Uterus (tissue), 3 donors: ENCODE measurements at regions not wholly inside any gene's neighbourhood (a gene's known extent, or its start where the extent isn't known, plus 50 kb on each side); places are given as distances from the start of the nearest gene placed in this dataset.

Source experiments
- DNase-seq, 2 donors: peaks; one replicate each; pipeline ENCODE4 v3.0.0-alpha.2; 2019 to 2020
- H3K27ac ChIP-seq, 2 donors: fragments of 200-600 bp; sonication (generic); 1 replicate in 1 of 2; 2 replicates in 1 of 2; pipeline ENCODE4 v1.5.1; 2016 to 2018
- H3K27me3 ChIP-seq, 2 donors: fragments of 200-600 bp; sonication (generic); one replicate each; pipeline ENCODE4 v1.5.1; 2018 to 2019; ENCODE audit warnings: control low read depth in 1 of 2
- H3K36me3 ChIP-seq, 2 donors: fragments of 200-600 bp; sonication (generic); one replicate each; pipeline ENCODE4 v1.5.1; 2019; ENCODE audit warnings: control low read depth in 1 of 2
- H3K4me1 ChIP-seq, 2 donors: fragments of 200-600 bp; sonication (generic); one replicate each; pipeline ENCODE4 v1.5.1; 2018 to 2019; ENCODE audit warnings: control low read depth in 1 of 2
- H3K4me3 ChIP-seq, 2 donors: fragments of 200-600 bp; sonication (generic); 1 replicate in 1 of 2; 2 replicates in 1 of 2; pipeline ENCODE4 v1.5.1; 2018 to 2019; ENCODE audit warnings: mild to moderate bottlenecking in 1 of 2
- H3K9me3 ChIP-seq, 2 donors: fragments of 200-600 bp; sonication (generic); one replicate each; pipeline ENCODE4 v1.5.1; 2019; ENCODE audit warnings: control low read depth in 1 of 2
- POLR2A ChIP-seq, 2 donors: fragments of 450-650 bp; IDR thresholded peaks; one replicate each; pipeline ENCODE4 v1.6.1; 2016; ENCODE audit warnings: antibody characterized with exemption in 2 of 2, mild to moderate bottlenecking in 1 of 2, moderate library complexity in 1 of 2
- intact Hi-C: fragments of 100-400 bp; cut with DNase I; formaldehyde crosslinking; loops from one replicate; pipeline ENCODE4 v1.15.1; 2023; ENCODE audit warnings: low total_unique reads
- TF ChIP-seq, protein P1 (sequence below), 4 experiments: fragments of 200-600 bp in 2 of 4; fragments of 450-650 bp in 2 of 4; sonication (generic) in 2 of 4; IDR thresholded peaks; one replicate each; pipeline ENCODE4 v1.5.1; 2016 to 2019; ENCODE audit warnings: antibody characterized with exemption in 4 of 4, mild to moderate bottlenecking in 2 of 4, moderate library complexity in 1 of 4
- donor health status: DM: yes; HTN: yes; CAD: no.

DNA sequence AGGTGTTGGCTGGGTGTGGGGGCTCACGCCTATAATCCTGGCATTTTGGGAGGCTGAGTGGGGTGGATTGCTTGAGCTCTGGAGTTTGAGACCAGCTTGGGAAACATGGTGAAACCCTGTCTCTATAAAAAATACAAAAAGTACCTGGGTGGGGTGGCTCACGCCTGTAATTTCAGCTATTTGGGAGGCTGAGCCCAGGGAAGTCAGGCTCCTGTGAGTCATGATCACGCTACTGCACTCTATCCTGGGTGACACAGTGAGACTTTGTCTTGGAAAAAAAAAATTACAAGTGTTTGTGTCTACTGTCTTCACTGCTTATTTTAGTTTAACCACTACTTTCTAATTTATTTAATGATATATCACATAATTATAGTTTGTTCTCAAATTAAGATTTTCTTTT, 62.7 kb upstream of the DOCK10 start:
- H3K4me1 ChIP-seq, result no peaks in the 10 kb centered on the region
- H3K4me3 ChIP-seq, result no peak overlapping the region
- no peak overlapping the region for H3K27ac ChIP-seq
- H3K27me3 ChIP-seq, result no peaks in the 10 kb centered on the region
- TF ChIP-seq POLR2A (IDR thresholded peaks at IDR 0.05), result no peak
- TF ChIP-seq, protein P1, sequence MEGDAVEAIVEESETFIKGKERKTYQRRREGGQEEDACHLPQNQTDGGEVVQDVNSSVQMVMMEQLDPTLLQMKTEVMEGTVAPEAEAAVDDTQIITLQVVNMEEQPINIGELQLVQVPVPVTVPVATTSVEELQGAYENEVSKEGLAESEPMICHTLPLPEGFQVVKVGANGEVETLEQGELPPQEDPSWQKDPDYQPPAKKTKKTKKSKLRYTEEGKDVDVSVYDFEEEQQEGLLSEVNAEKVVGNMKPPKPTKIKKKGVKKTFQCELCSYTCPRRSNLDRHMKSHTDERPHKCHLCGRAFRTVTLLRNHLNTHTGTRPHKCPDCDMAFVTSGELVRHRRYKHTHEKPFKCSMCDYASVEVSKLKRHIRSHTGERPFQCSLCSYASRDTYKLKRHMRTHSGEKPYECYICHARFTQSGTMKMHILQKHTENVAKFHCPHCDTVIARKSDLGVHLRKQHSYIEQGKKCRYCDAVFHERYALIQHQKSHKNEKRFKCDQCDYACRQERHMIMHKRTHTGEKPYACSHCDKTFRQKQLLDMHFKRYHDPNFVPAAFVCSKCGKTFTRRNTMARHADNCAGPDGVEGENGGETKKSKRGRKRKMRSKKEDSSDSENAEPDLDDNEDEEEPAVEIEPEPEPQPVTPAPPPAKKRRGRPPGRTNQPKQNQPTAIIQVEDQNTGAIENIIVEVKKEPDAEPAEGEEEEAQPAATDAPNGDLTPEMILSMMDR (IDR thresholded peaks at IDR 0.05), result no peak
- H3K9me3 ChIP-seq, result no peaks in the 10 kb centered on the region
- no peak for DNase-seq
- no peaks in the 10 kb centered on the region for H3K36me3 ChIP-seq
- intact Hi-C loops, result no loop called here

DNA sequence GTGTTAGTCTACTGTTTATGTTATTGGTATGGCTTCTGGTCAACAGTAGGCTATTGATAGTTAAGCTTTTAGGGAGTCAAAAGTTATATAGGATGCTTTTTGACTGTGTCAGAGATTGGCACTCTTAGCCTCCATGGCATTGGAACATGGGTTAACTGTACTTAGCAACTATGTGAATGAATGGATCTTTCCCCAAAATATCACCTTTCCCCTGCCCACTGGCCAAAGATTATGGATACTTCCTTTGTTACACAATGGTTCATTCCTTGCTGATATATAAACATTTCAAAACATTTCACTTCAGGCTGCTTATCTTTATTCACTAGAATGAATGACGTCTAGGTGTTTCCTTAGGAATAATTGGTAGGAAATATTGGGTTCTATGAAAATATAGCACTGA, 62.1 kb upstream of the DOCK10 start:
- H3K4me3 ChIP-seq, result no peak overlapping the region
- no peaks in the 10 kb centered on the region for H3K4me1 ChIP-seq
- H3K27ac ChIP-seq, result no peak overlapping the region
- no peak for DNase-seq
- intact Hi-C loops, result no loop called here
- no peaks in the 10 kb centered on the region for H3K27me3 ChIP-seq
- no peaks in the 10 kb centered on the region for H3K9me3 ChIP-seq
- no peaks in the 10 kb centered on the region for H3K36me3 ChIP-seq
- TF ChIP-seq POLR2A (IDR thresholded peaks at IDR 0.05), result no peak
- TF ChIP-seq, protein P1 (IDR thresholded peaks at IDR 0.05), result no peak

DNA sequence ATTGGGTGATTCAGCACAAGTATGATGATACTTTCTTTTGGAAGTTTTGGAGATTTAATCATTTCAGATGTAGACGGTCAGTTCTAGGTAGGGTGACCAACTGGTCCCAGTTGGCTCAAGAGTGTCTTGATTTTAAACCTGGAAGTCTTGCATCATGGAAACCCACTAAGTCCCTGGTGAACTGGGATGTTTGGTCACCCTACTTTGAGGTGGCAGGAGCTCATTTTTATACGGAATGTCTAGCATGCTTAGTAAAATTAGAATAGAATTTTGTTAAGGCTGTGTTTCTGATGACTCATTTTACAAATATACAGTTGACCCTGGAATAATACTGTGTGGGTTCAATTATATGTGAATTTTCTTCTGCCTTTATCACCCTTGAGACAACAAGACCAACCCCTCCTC, 61.5 kb upstream of the DOCK10 start:
- no peak for DNase-seq
- H3K27ac ChIP-seq, result no peak overlapping the region

DNA sequence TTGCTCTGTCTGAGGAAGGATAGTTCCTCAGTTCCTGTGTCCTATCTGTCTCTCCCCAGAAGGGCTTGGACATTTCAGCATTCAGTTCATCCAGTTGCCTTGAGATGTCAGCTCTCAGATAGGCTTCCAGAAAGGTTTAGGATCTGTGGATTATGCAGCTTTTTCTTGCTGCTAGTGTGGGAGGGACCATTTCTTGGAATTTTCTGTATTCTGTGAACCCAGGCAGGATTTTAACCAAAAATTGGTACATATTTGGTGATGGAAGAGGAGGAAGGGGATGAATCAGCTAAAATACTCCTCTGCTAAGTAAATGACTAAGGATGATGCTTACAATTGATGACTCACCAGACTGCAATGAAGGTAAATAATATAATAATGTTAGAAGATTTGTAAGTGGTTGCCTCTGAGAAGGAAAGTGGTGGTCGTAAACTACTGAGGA, 58.6 kb upstream of the DOCK10 start:
- Histone ChIP-seq H3K27me3 (no peaks in the 10 kb centered on the region), H3K27ac (no peak overlapping the region), H3K9me3 (no peaks in the 10 kb centered on the region), H3K4me3 (no peak overlapping the region), H3K4me1 (no peaks in the 10 kb centered on the region), H3K36me3 (no peaks in the 10 kb centered on the region)
- intact Hi-C loops, result no loop called here
- no peak for TF ChIP-seq POLR2A (IDR thresholded peaks at IDR 0.05)
- TF ChIP-seq, protein P1 (IDR thresholded peaks at IDR 0.05), result no peak
- no peak for DNase-seq

More for the DNA sequence above, 61.5 kb upstream of the DOCK10 start:
- Histone ChIP-seq H3K27me3 (no peaks in the 10 kb centered on the region), H3K9me3 (no peaks in the 10 kb centered on the region), H3K36me3 (no peaks in the 10 kb centered on the region), H3K4me1 (no peaks in the 10 kb centered on the region), H3K4me3 (no peak overlapping the region)
- intact Hi-C loops, result no loop called here
- TF ChIP-seq, protein P1 (IDR thresholded peaks at IDR 0.05), result no peak
- TF ChIP-seq POLR2A (IDR thresholded peaks at IDR 0.05), result no peak

DNA sequence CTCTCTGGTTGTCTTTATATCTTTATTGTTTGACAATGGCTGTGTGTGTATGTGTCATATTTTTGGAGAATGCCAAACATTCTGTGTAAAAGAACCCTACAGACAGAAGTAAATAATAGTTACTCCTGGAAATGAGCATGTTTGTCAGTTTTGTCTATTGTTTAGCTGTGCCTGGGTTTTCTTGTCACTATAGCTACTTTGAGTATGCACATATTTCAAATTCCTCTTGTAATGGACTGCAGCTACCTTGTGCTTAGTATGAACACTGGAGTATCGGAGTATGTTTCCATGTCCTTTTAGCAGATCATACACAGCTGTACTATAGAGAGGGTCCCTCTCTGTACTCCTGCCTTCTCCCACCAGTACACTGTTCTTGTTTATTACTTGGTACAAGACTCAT, 58.0 kb upstream of the DOCK10 start:
- no peaks in the 10 kb centered on the region for H3K36me3 ChIP-seq
- H3K9me3 ChIP-seq, result no peaks in the 10 kb centered on the region
- no peak for DNase-seq
- TF ChIP-seq, protein P1 (IDR thresholded peaks at IDR 0.05), result no peak
- no peak for TF ChIP-seq POLR2A (IDR thresholded peaks at IDR 0.05)
- H3K4me1 ChIP-seq, result no peaks in the 10 kb centered on the region
- no peak overlapping the region for H3K27ac ChIP-seq
- no peaks in the 10 kb centered on the region for H3K27me3 ChIP-seq
- intact Hi-C loops, result no loop called here
- no peak overlapping the region for H3K4me3 ChIP-seq
